Aorta (tissue), 5 donors: ENCODE measurements at regions not wholly inside any gene's neighbourhood (a gene's known extent, or its start where the extent isn't known, plus 50 kb on each side); places are given as distances from the start of the nearest gene placed in this dataset.
"Not testable (repeated sequence)": the region's sequence is repeated elsewhere in the genome, so short reads cannot be mapped to it uniquely, and the experiment has no call there.

Experiments
- ATAC-seq: fragments of 200-7000 bp; cut with Tn5 transposase; one replicate; pipeline ENCODE4 v1.9.1; 2022; ENCODE audit warnings: moderate library complexity; ENCODE audit not compliant: low FRiP score
- DNase-seq, 2 donors: peaks; one replicate each; pipeline ENCODE4 v3.0.0-alpha.2; 2020
- H3K27ac ChIP-seq, 2 donors: one replicate each; pipeline ENCODE4 v1.5.1; 2013; ENCODE audit warnings: low read length in 2 of 2, mild to moderate bottlenecking in 2 of 2, moderate library complexity in 2 of 2, control low read depth in 1 of 2, inconsistent platforms in 1 of 2, low read depth in 1 of 2
- H3K27me3 ChIP-seq, 2 donors: one replicate each; pipeline ENCODE4 v1.6.1; 2013; ENCODE audit warnings: control low read depth in 1 of 2, low read length in 1 of 2, mild to moderate bottlenecking in 1 of 2, moderate library complexity in 1 of 2; ENCODE audit not compliant: insufficient read depth in 2 of 2, control insufficient read depth in 1 of 2
- H3K36me3 ChIP-seq, 2 donors: one replicate each; pipeline ENCODE4 v1.6.1; 2013; ENCODE audit warnings: control low read depth in 1 of 2, low read length in 1 of 2, mild to moderate bottlenecking in 1 of 2; ENCODE audit not compliant: insufficient read depth in 2 of 2, control insufficient read depth in 1 of 2
- H3K4me1 ChIP-seq, 2 donors: one replicate each; pipeline ENCODE4 v1.6.1; 2013; ENCODE audit warnings: low read length in 2 of 2, control low read depth in 1 of 2, mild to moderate bottlenecking in 1 of 2, moderate library complexity in 1 of 2; ENCODE audit not compliant: insufficient read depth in 2 of 2, control insufficient read depth in 1 of 2
- H3K4me3 ChIP-seq, 2 donors: one replicate each; pipeline ENCODE4 v1.5.1; 2013; ENCODE audit warnings: low read length in 2 of 2, control low read depth in 1 of 2, mild to moderate bottlenecking in 1 of 2
- H3K9me3 ChIP-seq: one replicate; pipeline ENCODE4 v1.6.1; 2013; ENCODE audit warnings: mild to moderate bottlenecking, low read length; ENCODE audit not compliant: control insufficient read depth
- WGBS, 2 donors: extraction: QIAGEN DNeasy Blood & Tissue Kit; methylation state at CpG; one replicate each; pipeline ENCODE4 v1.1.7; 2013; 5-methylcytosine and 5-hydroxymethylcytosine counted together
- intact Hi-C, 2 donors: fragments of 100-400 bp; cut with DNase I; formaldehyde crosslinking; loops; one replicate each; pipeline versions ENCODE4 v1.14.2 to v1.15.0; 2022
- donor health status: healthy with polysubstance abuse.
- donor health status: Bipolar disorder and iron deficiency.
- donor health status: DM: no; HTN: no; CAD: no.
- donor health status: DM: no; HTN: no; CAD: no.
- donor health status: DM: yes; HTN: yes; CAD: no.

- intact Hi-C loops: no loop called here
- no peak overlapping the region for H3K4me3 ChIP-seq
- H3K4me1 ChIP-seq: no peaks in the 10 kb centered on the region
- H3K9me3 ChIP-seq: no peaks in the 10 kb centered on the region
- WGBS, 2 donors: 78 to 79% methylated on average over 6 of the region's 6 CpGs
- DNase-seq: no peak
- no peaks in the 10 kb centered on the region for H3K27me3 ChIP-seq
- no peaks in the 10 kb centered on the region for H3K36me3 ChIP-seq
- no peak for ATAC-seq
- no peak overlapping the region for H3K27ac ChIP-seq
These were observed 1155.5 kb downstream of the EPHA7 start for GRCh38 chr6:92263864-92264263.

DNA sequence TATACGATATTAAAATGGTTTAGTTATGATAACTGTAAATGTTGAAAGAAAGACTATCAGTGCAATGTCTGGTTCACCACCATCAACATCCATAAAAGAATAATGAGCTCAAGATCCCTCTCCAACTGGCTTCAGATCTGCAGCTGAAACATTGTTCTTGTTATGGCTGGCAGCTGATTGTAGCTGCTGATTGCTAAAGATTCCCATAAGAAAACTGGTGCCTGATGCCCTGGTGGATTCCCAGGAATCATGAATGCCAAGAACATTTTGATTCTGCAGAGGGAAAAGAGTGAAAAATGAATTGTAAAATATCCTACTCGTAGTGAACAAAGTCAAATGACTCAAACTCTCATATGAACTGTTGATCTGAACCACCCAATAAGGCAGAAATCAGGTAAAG is 1160.2 kb downstream of the EPHA7 start:
- 8 to 10% methylated on average over 2 of the region's 2 CpGs for WGBS, 2 donors
- DNase-seq: no peak
- no peak overlapping the region for H3K27ac ChIP-seq
- H3K4me1 ChIP-seq: no peaks in the 10 kb centered on the region
- intact Hi-C loops: no loop called here
- H3K27me3 ChIP-seq: no peaks in the 10 kb centered on the region
- no peaks in the 10 kb centered on the region for H3K9me3 ChIP-seq
- no peak for ATAC-seq
- no peak overlapping the region for H3K4me3 ChIP-seq
- H3K36me3 ChIP-seq: no peaks in the 10 kb centered on the region

DNA sequence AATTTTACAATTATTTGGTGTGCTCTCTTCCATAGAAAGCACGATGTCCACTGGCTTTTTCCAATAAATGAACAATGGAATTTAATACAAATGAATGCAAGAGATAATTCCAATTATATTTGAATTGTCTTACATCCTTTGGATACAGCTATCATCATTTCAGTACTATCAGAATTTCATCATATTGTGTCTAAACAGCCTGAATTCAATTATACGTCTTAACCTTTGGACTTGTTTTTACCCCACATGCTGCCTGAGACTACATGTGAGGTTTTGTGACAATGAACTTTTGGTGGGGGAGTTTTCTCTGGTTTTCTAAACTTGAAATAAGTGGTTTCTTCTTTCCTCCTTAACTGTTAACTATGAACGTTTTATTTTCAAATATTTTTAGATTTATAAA is 1176.0 kb downstream of the EPHA7 start:
- Histone ChIP-seq H3K9me3 (no peaks in the 10 kb centered on the region), H3K27me3 (no peaks in the 10 kb centered on the region), H3K27ac (no peak overlapping the region), H3K4me3 (no peak overlapping the region), H3K4me1 (no peaks in the 10 kb centered on the region), H3K36me3 (no peaks in the 10 kb centered on the region)
- DNase-seq (no peak), ATAC-seq (no peak)
- 70 to 75% methylated on average over 3 of the region's 3 CpGs for WGBS, 2 donors
- intact Hi-C loops: no loop called here

DNA sequence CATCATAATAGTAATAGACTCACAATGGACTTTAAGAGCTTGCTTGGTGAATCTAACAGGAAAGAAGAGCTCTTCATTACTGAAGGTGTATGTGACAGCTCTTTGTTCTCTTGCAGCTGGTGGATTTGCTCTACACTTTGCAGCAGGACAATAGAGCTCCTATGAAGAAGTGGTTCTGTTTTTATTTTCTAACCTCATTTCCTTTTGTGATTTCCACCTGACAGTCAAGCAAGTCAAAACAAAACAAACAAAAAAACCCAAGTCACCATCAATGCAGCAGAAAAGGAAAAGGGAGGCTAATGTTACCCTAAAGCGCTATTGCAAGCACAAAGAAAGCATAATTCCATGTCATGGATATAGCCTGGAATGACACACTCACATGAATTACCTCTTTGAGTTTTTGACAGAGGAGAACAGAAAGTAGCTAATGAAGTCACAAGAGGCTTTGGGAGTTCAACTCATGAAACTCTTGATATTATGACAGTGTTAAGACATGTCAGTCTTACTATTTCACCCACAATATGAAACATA is 1188.1 kb downstream of the EPHA7 start:
- WGBS, 2 donors: 85 to 93% methylated on average over 1 of the region's 1 CpG
- intact Hi-C loops: no loop called here
- H3K27me3 ChIP-seq: no peaks in the 10 kb centered on the region
- no peak overlapping the region for H3K4me3 ChIP-seq
- no peak for DNase-seq
- ATAC-seq: no peak
- no peaks in the 10 kb centered on the region for H3K36me3 ChIP-seq
- peaks cover 1% of the 10 kb centered on the region for H3K9me3 ChIP-seq
- H3K4me1 ChIP-seq: no peaks in the 10 kb centered on the region
- no peak overlapping the region for H3K27ac ChIP-seq

- DNase-seq, intact Hi-C loops, H3K4me1 ChIP-seq, H3K27ac ChIP-seq, H3K9me3 ChIP-seq, H3K4me3 ChIP-seq, H3K36me3 ChIP-seq, H3K27me3 ChIP-seq, ATAC-seq: not testable (repeated sequence)
- 96 to 97% methylated on average over 4 of the region's 4 CpGs for WGBS, 2 donors
These were observed 1199.4 kb downstream of the EPHA7 start for GRCh38 chr6:92219987-92220386.

- peaks cover 2% of the 10 kb centered on the region for H3K9me3 ChIP-seq
- no peaks in the 10 kb centered on the region for H3K36me3 ChIP-seq
- no peaks in the 10 kb centered on the region for H3K4me1 ChIP-seq
- no peaks in the 10 kb centered on the region for H3K27me3 ChIP-seq
- no peak overlapping the region for H3K27ac ChIP-seq
- DNase-seq (peak in 1 of 2 donors; percentile 56), ATAC-seq (no peak)
- intact Hi-C loops: no loop called here
- 86 to 93% methylated on average over 1 of the region's 1 CpG for WGBS, 2 donors
- no peak overlapping the region for H3K4me3 ChIP-seq
These were observed 1202.6 kb downstream of the EPHA7 start for GRCh38 chr6:92216717-92217116.

GRCh38 chr6:92201618-92202017 is 1217.7 kb downstream of the EPHA7 start:
- no peaks in the 10 kb centered on the region for H3K9me3 ChIP-seq
- ATAC-seq: no peak

DNA sequence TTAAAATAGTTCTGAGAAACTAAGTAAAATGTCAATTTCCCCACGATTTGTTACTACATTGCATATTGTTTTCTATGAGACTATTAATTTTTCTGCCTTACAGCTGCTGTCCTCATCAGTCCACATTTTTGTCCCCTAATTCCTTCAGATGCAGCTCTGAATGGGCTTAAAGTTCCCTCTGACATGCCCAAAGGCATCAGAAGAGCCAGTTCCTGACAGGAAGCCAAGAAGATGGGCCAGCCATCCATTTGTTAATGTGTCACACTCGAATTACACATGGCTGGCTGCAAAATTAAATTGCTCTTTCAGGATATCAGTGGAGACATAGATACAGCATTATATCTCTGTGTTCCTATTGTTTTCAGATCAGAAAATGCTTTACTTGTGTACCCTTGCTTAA is 1223.0 kb downstream of the EPHA7 start:
- Histone ChIP-seq H3K4me3 (no peak overlapping the region), H3K4me1 (no peaks in the 10 kb centered on the region), H3K36me3 (no peaks in the 10 kb centered on the region), H3K27ac (no peak overlapping the region), H3K9me3 (no peaks in the 10 kb centered on the region), H3K27me3 (no peaks in the 10 kb centered on the region)
- intact Hi-C loops: no loop called here
- ATAC-seq (no peak), DNase-seq (no peak)
- WGBS, 2 donors: 29 to 51% methylated on average over 2 of the region's 2 CpGs

More at GRCh38 chr6:92201618-92202017, 1217.7 kb downstream of the EPHA7 start:
- Histone ChIP-seq H3K36me3 (no peaks in the 10 kb centered on the region), H3K27ac (no peak overlapping the region), H3K27me3 (no peaks in the 10 kb centered on the region), H3K4me1 (no peaks in the 10 kb centered on the region), H3K4me3 (no peak overlapping the region)
- no peak for DNase-seq
- intact Hi-C loops: no loop called here

DNA sequence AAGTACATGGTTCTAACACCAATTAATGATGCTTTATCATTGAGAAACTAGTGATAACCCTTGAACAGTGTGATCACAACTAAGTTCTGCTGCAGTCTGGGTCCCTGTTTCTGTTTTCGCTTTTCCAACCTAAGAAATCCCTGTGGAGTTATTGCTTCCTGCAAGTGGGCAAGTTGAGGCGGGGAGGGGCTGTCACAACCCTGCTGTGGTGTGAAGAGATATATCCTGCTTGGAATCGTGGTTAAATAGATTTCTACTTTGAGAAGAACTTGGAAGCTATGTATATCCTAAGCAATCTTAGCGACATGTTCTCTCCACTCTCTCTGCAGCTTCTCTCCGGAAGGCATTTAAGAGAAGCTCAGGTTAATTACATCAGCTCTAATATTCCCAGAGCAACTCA is 1223.6 kb downstream of the EPHA7 start:
- Histone ChIP-seq H3K4me3 (no peak overlapping the region), H3K27ac (no peak overlapping the region), H3K4me1 (no peaks in the 10 kb centered on the region), H3K9me3 (no peaks in the 10 kb centered on the region), H3K36me3 (no peaks in the 10 kb centered on the region), H3K27me3 (no peaks in the 10 kb centered on the region)
- ATAC-seq (no peak), DNase-seq (no peak)
- intact Hi-C loops: no loop called here
- WGBS, 2 donors: 55 to 73% methylated on average over 5 of the region's 5 CpGs
